Kidney (tissue), 13 donors: ENCODE measurements at regions not wholly inside any gene's neighbourhood (a gene's known extent, or its start where the extent isn't known, plus 50 kb on each side); places are given as distances from the start of the nearest gene placed in this dataset.
A peak's percentile ranks its signal among the peaks of the same experiment; 100 is the strongest.

ENCODE experiments used
- DNase-seq, 5 donors: peaks; one replicate each; pipeline ENCODE4 v3.0.0-alpha.2; 2013 to 2020
- FAIRE-seq: peaks from 2 replicates; lab custom pipeline; 2012; peaks lifted over from hg19 to GRCh38; lab: Jason Lieb, UNC
- H3K27ac ChIP-seq, 2 donors: one replicate each; pipeline ENCODE4 v1.7.0; 2013; ENCODE audit warnings: low read depth in 2 of 2, low read length in 2 of 2, inconsistent platforms in 1 of 2
- H3K27me3 ChIP-seq: one replicate; pipeline ENCODE4 v1.7.1; 2013; ENCODE audit warnings: low read length, inconsistent platforms; ENCODE audit not compliant: control insufficient read depth, insufficient read depth
- H3K36me3 ChIP-seq, 3 donors: one replicate each; pipeline versions ENCODE4 v1.7.0 to v1.7.1; 2013; ENCODE audit warnings: low read length in 3 of 3, control low read depth in 1 of 3, inconsistent platforms in 1 of 3; ENCODE audit not compliant: insufficient read depth in 3 of 3, control insufficient read depth in 2 of 3
- H3K4me1 ChIP-seq, 3 donors: one replicate each; pipeline versions ENCODE4 v1.7.0 to v1.7.1; 2013; ENCODE audit warnings: low read length in 3 of 3, inconsistent platforms in 1 of 3, low read depth in 1 of 3; ENCODE audit not compliant: control insufficient read depth in 2 of 3, insufficient read depth in 2 of 3
- H3K4me3 ChIP-seq, 3 donors: one replicate each; pipeline versions ENCODE4 v1.7.0 to v1.8.1; 2013; ENCODE audit warnings: low read length in 3 of 3, control low read depth in 1 of 3, inconsistent platforms in 1 of 3
- H3K9ac ChIP-seq, 3 donors: one replicate each; pipeline versions ENCODE4 v1.7.0 to v1.7.1; 2013; ENCODE audit warnings: low read length in 3 of 3, control low read depth in 1 of 3, inconsistent platforms in 1 of 3
- H3K9me3 ChIP-seq, 3 donors: one replicate each; pipeline versions ENCODE4 v1.7.0 to v1.7.1; 2013; ENCODE audit warnings: low read length in 3 of 3, control low read depth in 1 of 3, inconsistent platforms in 1 of 3; ENCODE audit not compliant: control insufficient read depth in 2 of 3, insufficient read depth in 1 of 3
- intact Hi-C: fragments of 100-400 bp; cut with DNase I; formaldehyde crosslinking; loops from one replicate; pipeline ENCODE4 v1.11.1; 2022
- TF ChIP-seq, protein P1 (sequence below): IDR thresholded peaks from 3 replicates; pipeline ENCODE4 v1.5.1; 2012; ENCODE audit warnings: mild to moderate bottlenecking, moderate library complexity, borderline replicate concordance; ENCODE audit not compliant: insufficient read depth; ENCODE audit errors: extremely low read depth
- donor health status: control.
- donor health status: control.
- donor health status: control.
- donor health status: control.
- donor health status: control.
- donor health status: DM: yes; HTN: yes; CAD: no.
- donor health status: Normal renal cell carcinoma (clear cell type).

GRCh38 chr12:90305379-90305778 is 596.7 kb upstream of the ATP2B1 start:
- intact Hi-C loops = no loop called here
- no peaks in the 10 kb centered on the region for H3K27me3 ChIP-seq
- no peak overlapping the region for H3K4me3 ChIP-seq
- FAIRE-seq = no peak
- H3K27ac ChIP-seq = no peak overlapping the region
- no peak overlapping the region for H3K9ac ChIP-seq
- H3K4me1 ChIP-seq = no peaks in the 10 kb centered on the region
- H3K9me3 ChIP-seq = no peaks in the 10 kb centered on the region
- TF ChIP-seq, protein P1, sequence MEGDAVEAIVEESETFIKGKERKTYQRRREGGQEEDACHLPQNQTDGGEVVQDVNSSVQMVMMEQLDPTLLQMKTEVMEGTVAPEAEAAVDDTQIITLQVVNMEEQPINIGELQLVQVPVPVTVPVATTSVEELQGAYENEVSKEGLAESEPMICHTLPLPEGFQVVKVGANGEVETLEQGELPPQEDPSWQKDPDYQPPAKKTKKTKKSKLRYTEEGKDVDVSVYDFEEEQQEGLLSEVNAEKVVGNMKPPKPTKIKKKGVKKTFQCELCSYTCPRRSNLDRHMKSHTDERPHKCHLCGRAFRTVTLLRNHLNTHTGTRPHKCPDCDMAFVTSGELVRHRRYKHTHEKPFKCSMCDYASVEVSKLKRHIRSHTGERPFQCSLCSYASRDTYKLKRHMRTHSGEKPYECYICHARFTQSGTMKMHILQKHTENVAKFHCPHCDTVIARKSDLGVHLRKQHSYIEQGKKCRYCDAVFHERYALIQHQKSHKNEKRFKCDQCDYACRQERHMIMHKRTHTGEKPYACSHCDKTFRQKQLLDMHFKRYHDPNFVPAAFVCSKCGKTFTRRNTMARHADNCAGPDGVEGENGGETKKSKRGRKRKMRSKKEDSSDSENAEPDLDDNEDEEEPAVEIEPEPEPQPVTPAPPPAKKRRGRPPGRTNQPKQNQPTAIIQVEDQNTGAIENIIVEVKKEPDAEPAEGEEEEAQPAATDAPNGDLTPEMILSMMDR = no peak
- peak in 1 of 5 donors; percentile 9 for DNase-seq
- no peaks in the 10 kb centered on the region for H3K36me3 ChIP-seq

GRCh38 chr12:90304231-90304630 is 595.6 kb upstream of the ATP2B1 start:
- TF ChIP-seq, protein P1 = no peak
- Histone ChIP-seq H3K9me3 (no peaks in the 10 kb centered on the region), H3K9ac (no peak overlapping the region), H3K27ac (no peak overlapping the region), H3K36me3 (no peaks in the 10 kb centered on the region), H3K4me3 (no peak overlapping the region), H3K4me1 (no peaks in the 10 kb centered on the region), H3K27me3 (no peaks in the 10 kb centered on the region)
- DNase-seq (no peak), FAIRE-seq (no peak)
- intact Hi-C loops = no loop called here

DNA sequence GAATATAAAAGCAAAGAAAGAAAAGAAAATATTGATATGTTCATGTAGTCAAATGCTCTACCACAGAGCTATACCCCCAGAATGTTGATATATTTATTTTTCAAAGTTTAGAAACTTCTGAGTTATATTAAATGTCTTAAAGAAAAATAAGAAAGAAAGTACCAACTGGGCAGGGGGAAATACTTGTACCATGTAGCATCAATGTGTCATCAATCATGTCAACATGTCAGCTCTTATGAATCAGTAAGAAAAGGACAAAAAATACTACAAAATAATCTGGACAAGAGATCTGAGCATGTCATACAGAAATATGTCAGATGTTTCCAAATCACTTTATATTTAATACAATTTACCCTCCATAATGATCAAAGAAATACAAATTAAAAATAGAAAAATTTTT is 595.1 kb upstream of the ATP2B1 start:
- no peaks in the 10 kb centered on the region for H3K36me3 ChIP-seq
- FAIRE-seq (peak; percentile 25), DNase-seq (no peak)
- H3K9me3 ChIP-seq = no peaks in the 10 kb centered on the region
- intact Hi-C loops = no loop called here
- no peak overlapping the region for H3K9ac ChIP-seq
- TF ChIP-seq, protein P1 = no peak
- no peak overlapping the region for H3K4me3 ChIP-seq
- H3K27ac ChIP-seq = no peak overlapping the region
- H3K27me3 ChIP-seq = no peaks in the 10 kb centered on the region
- H3K4me1 ChIP-seq = no peaks in the 10 kb centered on the region

GRCh38 chr12:90301561-90302133 is 593.0 kb upstream of the ATP2B1 start:
- no peak for FAIRE-seq
- Histone ChIP-seq H3K9ac (no peak overlapping the region), H3K4me1 (no peaks in the 10 kb centered on the region), H3K27me3 (no peaks in the 10 kb centered on the region), H3K36me3 (no peaks in the 10 kb centered on the region), H3K9me3 (no peaks in the 10 kb centered on the region), H3K27ac (no peak overlapping the region), H3K4me3 (no peak overlapping the region)
- no peak for DNase-seq
- intact Hi-C loops = no loop called here
- TF ChIP-seq, protein P1 = no peak
